HG03159 (cell line): ENCODE measurements at regions not wholly inside any gene's neighbourhood (a gene's known extent, or its start where the extent isn't known, plus 50 kb on each side); places are given as distances from the start of the nearest gene placed in this dataset.
"Not testable (repeated sequence)": the region's sequence is repeated elsewhere in the genome, so short reads cannot be mapped to it uniquely, and the experiment has no call there.

ENCODE experiments used
- ATAC-seq: cut with Tn5 transposase; IDR thresholded peaks from one replicate; pipeline ENCODE4 v1.9.1; 2021; ENCODE audit warnings: mild to moderate bottlenecking, moderate library complexity; ENCODE audit not compliant: unreplicated experiment

DNA sequence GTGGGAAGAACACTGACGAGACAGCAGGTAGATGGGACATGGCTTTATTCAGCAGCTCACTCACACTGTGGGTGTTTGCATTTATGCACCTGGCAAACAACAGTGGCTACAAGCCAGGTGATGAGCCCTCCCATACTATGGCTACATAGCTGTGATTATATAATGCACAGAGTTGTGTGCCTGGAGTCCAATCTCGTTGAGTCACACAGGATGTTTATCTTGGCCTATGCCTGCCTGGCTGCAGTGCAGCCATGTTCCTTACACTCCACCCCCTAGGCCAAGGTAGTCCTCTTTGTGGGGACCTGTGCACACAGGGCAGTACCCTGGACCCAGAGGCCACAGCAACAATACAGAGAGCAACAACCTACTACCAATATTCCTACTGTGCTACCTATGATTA is 1643.8 kb downstream of the MRPL39 start:
- no peak for ATAC-seq

DNA sequence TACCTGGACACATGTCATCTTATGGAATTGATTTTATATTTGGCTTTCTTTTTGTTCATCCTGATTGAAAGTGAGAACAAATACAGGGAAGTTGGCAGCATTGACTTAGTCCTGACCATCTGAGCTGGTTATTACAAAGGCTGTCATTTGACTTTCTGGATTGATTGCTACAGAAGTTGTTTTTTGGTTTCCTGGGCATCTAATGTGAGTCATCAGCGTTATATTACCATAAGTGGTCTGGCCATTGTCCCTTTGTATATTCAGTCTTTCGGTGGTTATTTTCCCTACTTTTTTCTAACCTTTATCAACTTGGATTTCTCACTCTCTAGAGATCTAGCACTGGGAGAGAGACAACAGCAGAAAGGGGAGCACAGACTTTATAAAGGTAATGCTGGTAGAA is 1646.5 kb downstream of the MRPL39 start:
- no peak for ATAC-seq

DNA sequence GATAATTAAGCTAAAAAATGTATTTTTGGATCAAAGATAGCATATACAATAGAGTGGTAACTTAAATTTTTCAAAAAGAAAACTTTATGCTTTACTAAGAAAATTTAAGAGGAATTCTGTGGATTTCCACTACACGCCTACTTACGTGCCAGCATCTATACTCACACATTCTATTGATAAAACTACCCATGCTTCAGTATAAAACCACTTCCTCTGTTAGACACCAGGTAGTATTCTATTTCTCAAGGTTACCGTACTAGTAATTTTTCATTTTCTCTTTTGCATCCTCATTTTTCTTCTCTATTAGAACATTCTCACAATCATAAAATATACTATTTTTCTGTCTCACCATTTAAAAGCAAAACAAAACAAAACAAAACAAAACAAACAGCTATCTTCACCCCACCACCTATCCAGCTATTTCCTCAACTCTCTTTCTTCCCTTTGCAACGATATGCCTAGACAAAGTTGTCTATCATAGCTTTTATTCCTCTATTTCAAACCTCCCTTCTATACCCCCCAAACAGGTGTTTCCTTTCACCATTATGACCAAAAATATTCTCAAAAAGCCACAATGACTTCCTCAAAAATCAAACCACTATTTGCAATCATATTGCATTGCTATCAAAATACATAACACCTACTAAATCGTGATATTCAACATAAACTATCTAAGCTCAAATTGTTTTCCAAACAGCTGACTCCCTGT is 1652.0 kb downstream of the MRPL39 start:
- peak; percentile 66 for ATAC-seq

DNA sequence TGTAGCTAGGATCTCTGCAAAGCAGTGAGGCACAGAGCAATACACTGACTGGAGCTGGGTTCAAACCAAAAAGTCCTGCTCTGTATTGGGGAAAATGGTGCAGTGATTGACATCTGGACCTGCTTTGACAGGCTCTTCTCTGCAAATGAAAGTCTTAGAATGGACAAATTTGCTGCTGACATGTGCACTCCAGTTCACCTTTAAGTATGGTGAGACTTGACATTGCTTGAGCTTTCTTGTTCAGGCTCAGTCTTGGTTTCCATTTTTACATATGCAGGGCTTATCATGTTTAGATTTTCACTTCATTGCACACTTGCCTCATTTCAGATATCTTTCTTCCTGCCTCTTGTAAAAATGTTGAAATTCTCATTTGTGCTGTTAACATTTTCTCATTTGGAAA is 1655.0 kb downstream of the MRPL39 start:
- no peak for ATAC-seq

DNA sequence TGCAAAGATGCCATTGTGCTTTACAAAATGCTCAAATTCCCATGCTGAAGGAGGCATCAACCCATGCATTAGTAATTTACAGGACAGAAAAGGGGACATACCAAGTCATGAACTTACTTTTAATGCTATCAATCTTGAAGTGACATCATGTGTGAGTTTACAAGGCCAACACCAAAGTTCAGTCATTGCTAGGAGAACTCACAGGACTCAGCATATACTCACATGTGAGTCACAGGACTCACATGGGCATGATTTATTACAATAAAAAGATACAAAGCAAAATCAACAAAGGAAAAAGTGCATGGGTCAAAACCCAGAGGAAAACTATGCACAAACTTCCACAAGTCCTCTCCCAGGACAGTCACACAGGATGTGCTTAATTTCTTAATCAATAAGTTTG is 1656.0 kb downstream of the MRPL39 start:
- ATAC-seq, result no peak

DNA sequence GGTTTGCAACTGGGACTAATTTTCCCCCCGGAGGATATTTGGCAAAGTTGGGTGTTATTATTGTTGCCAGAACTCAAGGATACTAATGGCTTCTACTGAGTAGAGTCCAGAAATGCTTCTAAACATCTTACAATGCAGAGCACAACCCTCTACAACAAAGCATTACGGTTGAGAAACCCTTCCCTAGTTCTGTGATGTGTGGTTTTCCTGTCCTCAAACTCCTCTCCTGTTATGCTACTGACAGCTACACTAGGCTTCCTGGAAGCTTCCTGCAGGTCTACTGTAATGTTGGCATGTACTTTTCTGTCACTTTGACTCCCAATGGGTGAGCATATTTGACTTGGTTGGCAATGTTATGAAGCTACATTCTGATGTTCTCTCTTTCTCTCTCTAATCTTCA is 1656.9 kb downstream of the MRPL39 start:
- ATAC-seq, result no peak

DNA sequence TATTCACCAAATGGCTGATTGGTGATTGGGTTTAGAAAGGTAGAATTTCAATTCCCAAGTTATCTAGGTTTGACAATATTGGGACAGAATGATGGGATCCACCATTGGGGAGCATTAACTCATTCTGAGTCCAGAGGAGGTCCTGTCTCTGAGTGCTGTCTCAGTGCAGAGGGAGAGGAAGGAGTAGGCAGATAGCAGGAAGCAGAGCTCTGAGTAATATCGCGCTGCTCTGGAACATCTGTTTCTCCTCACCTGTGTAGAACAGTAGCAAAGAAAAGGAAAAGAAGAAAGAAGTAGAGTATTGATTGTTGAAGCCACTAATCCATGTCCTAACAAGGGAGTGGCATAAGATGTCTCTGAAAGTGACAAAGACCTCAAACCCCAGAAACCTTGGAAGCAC is 1657.8 kb downstream of the MRPL39 start:
- no peak for ATAC-seq

DNA sequence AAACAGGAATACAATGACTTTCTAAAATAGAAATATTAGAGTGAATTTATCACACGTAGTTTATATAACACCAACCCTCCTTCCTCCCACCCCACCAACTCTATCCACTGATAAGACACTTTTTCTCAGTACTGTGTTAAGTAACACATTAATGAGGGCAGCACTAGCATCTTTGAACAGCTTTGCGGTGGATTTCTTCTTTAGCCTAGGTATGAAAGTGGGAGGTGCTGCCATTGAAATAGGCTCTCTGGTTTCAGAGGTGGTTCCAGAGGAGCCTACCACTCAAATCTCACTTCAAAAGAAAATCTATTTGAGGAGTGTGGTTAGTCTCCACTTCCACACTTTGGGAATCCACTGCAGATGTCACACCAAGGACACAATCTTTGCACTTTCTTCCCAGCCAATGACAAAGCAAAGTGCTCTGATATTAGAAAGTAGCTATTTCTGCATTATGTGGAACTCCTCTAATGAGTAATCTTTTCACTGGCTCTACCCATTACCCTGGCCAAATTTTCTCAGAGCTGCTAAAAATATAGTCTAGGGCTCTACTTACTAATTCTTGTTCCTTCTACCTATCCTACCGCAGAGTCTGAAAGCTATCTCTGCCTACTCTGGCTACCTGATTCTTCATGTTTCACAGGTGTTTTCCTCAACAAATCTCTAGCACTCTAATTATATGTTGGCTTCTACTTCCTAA is 1667.8 kb downstream of the MRPL39 start:
- peak; percentile 60 for ATAC-seq

DNA sequence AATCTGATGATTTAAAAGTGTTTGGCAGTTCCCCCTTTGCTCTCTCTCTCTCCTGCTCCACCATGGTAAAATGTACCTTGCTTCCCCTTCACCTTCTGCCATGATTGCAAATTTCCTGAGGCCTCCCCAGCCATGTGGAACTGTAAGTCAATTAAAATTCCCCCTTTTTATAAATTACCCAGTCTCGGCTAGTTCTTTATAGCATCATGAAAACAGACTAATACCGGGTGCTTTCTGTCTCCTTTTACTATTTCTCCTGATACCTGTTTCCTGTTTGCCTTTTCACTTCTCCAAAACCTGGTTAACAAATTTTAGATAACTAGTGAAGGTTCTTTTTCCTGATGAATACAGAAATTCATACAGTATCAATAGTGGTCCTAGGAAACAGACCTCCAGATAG is 1670.3 kb downstream of the MRPL39 start:
- ATAC-seq, result no peak

DNA sequence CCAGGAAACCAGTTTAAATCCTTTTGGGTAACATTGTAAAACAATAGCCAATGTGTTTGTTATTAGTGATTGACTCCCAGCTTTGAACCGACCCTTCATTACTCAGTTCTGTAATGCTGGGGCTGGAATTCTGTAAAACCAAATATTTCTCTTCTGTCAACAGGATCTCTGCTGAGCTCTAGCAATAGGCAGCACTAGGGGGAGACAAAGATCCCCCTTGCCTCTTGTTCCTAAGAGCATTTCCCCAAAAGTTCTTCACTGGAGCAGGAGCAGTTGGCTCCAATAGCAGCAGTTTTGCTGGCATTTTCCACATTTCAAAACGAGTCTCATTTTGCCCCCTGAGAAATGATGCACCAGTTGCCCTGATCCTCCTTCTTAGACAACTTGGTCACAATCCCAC is 1671.1 kb downstream of the MRPL39 start:
- no peak for ATAC-seq

DNA sequence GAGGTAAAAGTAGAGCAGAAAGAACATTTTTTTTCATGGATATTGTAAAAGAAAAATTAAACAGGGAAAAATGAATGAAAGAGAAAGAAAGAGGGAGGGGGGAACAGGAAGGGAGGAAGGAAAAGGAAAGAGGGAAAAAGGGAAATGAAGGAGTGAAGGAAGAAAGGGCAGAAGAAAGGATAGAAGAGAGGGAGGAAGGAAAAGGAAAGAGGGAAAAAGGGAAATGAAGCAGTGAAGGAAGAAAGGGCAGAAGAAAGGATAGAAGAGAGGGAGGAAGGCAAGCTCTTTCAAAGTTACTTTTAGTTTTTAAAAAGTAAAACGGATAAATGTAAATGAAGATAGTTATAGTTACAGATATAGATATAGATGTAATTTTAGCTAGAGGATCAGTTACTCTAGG is 1676.7 kb downstream of the MRPL39 start:
- no peak for ATAC-seq

DNA sequence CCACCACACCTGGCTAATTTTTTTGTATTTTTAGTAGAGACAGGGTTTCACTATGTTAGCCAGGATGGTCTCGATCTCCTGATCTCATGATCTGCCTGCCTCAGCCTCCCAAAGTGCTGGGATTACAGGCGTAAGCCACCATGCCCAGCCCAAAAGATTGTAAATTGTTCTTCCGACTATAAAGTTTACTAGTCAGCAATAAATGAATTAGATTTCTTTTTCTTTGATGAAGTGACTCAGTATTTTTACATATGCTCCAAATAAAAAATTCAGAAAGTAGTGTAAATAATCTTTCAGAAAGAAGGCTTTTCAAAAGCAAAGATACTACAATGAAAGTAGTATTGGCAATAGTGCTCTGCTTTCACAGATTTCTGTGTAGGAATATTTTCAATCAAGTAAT is 1680.9 kb downstream of the MRPL39 start:
- ATAC-seq, result not testable (repeated sequence)

DNA sequence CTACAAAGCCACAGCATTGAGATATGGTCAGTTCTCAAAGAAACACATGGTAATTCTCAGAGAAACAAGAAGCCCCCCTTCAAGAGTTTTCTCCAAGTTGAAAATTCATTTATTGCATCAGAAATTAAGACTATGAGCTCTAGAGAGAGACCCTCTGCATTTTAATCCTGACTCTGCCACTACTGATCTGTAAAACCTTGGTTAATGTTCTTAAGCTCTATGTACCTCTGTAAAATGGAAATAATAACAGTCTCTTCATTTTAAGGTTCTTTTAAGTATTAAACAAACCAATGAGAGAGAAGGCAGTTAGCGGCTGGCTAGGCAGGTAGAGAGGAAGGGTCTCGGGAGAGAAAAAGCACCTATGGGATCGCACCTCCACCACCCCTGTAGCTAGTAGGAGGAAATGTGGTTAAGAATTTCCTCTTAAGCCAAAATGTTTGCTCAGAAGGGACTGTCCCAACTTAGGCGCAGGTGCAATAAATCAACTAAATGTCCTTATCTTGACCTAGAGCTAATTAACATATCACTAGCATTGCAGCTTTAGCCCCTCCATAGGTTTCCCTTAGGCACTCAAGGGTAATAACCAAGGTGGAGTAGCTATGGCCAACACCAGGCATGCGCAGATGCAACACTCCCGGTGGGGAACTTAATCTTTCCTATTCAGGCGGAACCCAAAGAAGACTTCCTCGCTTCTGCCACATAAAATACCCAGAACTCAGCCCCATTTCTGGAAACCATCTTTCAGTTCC is 1685.4 kb downstream of the MRPL39 start:
- no peak for ATAC-seq

DNA sequence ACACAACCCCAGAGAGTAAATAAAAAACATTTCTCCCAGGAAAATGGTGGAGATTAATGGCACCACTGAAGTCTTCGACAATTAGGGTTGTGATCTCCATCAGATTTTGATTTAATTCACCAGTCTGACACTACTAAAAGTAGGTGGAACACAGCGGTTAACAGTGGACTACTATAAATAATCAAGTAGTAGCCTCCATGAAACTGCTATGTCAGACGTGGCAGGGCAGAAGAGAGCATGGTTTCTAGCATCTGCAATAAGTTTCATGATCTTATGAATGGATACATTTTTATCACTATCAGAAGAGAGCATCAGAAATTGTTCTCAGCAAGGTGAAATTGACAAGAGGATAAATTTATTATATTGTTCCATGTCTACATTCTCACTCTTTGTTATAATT is 1706.6 kb downstream of the MRPL39 start:
- ATAC-seq, result no peak

DNA sequence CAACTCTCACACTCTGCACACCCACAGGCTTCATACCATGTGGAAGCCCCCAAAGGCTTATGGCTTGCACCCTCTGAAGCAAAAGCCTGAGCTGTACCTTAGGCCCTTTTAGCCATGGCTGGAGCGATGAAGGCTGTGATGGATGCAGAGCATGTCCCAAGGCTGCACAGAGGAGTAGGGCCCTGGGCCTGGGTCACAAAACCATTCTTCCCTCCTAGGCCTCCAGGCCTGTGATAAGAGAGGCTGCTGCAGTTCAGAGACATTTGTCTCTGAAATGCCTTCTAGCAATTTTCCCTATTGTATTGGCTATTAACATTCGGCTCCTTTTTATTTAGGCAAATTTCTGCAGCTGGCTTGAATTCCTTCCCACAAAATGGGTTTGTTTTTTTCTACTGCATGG is 1707.7 kb downstream of the MRPL39 start:
- no peak for ATAC-seq

DNA sequence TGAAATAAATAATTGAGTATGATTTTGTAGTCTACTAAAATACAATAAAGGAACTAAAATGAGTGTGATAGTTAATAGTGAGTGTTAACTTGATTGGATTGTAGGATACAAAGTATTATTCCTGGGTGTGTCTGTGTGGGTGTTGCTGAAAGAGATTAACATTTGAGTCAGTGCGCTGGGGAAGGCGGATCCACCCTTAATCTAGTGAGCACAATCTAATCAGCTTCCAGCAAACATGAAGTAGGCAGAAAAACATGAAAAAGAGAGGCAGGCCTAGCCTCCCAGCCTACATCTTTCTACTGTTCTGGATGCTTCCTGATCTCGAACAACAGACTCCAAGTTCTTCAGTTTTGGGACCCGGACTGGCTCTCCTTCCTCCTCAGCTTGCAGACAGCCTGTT is 1716.6 kb downstream of the MRPL39 start:
- no peak for ATAC-seq

DNA sequence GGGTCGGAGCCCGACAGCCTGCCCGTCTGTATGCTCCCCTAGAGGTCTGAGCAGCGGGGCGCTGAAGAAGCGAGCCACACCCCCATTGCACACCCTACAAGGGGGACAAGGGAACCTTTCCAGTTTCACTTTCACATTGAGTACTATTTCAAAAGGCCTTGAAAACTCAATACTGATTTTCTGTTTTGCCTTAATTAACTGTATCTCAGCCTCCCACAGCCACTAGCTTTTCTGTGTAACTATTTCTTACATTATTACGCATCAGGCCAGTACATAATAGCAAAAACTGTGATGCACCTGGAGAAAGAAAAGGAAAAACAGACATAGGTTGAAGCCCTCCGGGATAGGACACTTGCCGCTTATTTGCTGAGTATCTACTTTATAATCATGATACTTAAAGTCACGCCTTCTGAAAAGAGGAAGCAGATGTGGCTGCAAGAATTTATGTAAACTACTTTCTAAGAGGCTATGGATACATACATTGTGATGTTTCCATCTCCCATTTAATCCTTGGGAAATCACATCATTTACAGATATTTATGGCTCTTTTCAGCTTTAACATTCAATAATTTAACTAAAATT is 1719.5 kb downstream of the MRPL39 start:
- ATAC-seq, result peak; percentile 87

DNA sequence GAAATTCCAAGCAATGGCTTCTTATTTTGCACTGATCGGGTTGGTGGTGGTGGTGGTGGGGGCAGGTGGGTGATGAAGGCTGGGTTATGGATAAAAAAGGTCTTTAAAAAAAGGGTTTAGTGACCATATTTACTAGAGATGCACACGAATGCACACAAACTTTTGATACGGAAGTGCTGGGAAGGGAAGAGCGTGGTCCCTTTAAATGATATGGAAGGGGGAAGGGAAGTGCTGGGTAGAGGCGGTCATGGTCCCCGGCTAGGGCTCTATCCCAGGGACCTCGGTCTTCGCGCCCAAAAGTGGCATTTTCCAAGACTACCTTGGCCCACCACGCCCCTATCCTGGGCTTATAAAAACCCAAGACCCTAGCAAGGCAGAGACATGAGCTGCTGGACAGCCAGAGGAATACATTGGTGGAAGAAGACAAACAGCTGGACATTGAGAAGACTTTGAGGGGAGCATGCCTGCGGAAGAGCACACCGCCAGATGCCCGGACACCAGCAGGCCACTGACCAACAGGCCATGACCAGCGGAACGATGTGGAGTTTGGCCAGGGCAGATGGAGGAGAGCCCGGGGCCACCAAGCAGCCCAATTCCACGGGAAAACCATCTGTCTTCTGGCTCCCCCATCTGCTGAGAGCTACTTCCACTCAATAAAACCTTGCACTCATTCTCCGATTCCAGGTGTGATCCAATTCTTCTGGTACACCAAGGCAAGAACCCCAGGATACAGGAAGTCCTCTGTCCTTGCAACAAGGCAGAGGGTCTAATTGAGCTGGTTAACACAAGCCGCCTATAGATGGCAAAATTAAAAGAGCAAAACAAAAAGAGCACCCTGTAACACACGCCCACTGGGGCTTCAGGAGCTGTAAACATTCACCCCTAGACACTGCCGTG is 1720.2 kb downstream of the MRPL39 start:
- no peak for ATAC-seq

DNA sequence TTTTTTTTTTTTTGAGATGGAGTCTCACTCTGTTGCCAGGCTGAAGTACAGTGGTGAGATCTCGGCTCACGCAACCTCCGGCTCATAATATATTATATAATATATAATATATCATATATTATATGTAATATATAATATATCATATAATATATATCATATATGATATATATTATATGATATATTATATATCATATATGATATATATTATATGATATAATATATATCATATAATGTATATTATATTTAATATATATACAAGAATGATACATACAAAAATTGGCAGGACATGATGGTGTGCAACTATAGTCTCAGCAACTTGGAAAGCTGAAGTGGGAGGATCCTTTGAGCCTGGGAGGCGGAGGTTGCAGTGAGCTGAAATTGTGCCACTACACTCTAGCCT is 1725.5 kb downstream of the MRPL39 start:
- ATAC-seq, result no peak

DNA sequence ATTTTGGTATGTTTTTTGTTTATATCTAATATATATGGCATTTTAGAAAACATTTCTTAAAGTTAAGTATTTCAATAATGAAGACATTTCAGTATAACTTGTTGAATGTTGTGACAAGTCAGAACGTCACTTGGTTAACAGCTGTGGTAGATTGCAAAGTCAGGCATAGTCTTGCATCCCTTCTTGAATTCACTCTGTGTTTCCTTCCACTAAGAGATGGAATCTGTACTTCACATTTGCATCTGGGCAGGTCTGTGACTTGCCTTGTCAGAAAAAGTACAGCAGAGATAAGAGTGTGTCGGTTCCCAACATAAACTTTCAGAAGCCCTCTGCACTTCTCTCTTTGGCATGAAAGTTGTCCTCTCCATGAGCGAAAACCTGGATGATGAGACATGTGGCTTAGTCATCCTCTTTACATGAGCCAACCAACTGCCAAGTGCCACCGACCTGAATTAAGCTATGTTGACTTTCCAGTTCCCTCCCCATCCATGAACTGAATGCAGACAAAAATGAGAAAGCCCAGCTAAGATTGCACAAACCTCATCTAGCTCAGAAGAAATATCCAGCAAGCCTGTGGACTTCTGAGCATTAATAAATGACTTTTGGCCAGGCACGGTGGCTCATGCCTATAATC is 1730.2 kb downstream of the MRPL39 start:
- no peak for ATAC-seq
